ENCODE measurements at regions not wholly inside any gene's neighbourhood (a gene's known extent, or its start where the extent isn't known, plus 50 kb on each side); places are given as distances from the start of the nearest gene placed in this dataset.
"Not testable (repeated sequence)": the region's sequence is repeated elsewhere in the genome, so short reads cannot be mapped to it uniquely, and the experiment has no call there.

GRCh38 chr18:1777843-1778242 is 793.5 kb downstream of the METTL4 start:
- Histone ChIP-seq H3K27ac (no peak overlapping the region), H3K27me3 (no peaks in the 10 kb centered on the region), H3K4me3 (ENCODE audit: low read depth in 1 of 2, low read length in 1 of 2) (no peak overlapping the region), H3K9me3 (no peaks in the 10 kb centered on the region), H3K4me1 (ENCODE audit: control insufficient read depth in 1 of 2, insufficient read depth in 1 of 2, low read depth in 1 of 2, low read length in 1 of 2) (no peaks in the 10 kb centered on the region), H3K36me3 (no peaks in the 10 kb centered on the region)
- TF ChIP-seq CTCF (IDR thresholded peaks at IDR 0.05) = no peak

- Histone ChIP-seq H3K36me3 (no peaks in the 10 kb centered on the region), H3K4me3 (ENCODE audit: low read depth in 1 of 2, low read length in 1 of 2) (no peak overlapping the region), H3K27me3 (no peaks in the 10 kb centered on the region), H3K9me3 (no peaks in the 10 kb centered on the region), H3K27ac (no peak overlapping the region), H3K4me1 (ENCODE audit: control insufficient read depth in 1 of 2, insufficient read depth in 1 of 2, low read depth in 1 of 2, low read length in 1 of 2) (no peaks in the 10 kb centered on the region)
- no peak for TF ChIP-seq CTCF (IDR thresholded peaks at IDR 0.05)
These were observed 792.7 kb downstream of the METTL4 start for GRCh38 chr18:1778496-1779178.

GRCh38 chr18:1779587-1779986 is 791.7 kb downstream of the METTL4 start:
- Histone ChIP-seq H3K9me3 (no peaks in the 10 kb centered on the region), H3K27ac (no peak overlapping the region), H3K4me1 (ENCODE audit: control insufficient read depth in 1 of 2, insufficient read depth in 1 of 2, low read depth in 1 of 2, low read length in 1 of 2) (no peaks in the 10 kb centered on the region), H3K4me3 (ENCODE audit: low read depth in 1 of 2, low read length in 1 of 2) (no peak overlapping the region), H3K36me3 (no peaks in the 10 kb centered on the region), H3K27me3 (no peaks in the 10 kb centered on the region)
- TF ChIP-seq CTCF (IDR thresholded peaks at IDR 0.05) = no peak

GRCh38 chr18:1784113-1784512 is 787.2 kb downstream of the METTL4 start:
- H3K36me3 ChIP-seq = no peaks in the 10 kb centered on the region
- no peak for TF ChIP-seq CTCF (IDR thresholded peaks at IDR 0.05)

GRCh38 chr18:1785980-1786379 is 785.3 kb downstream of the METTL4 start:
- not testable (repeated sequence) for H3K27me3 ChIP-seq; H3K36me3 ChIP-seq; H3K9me3 ChIP-seq; H3K27ac ChIP-seq; H3K4me3 ChIP-seq (ENCODE audit: low read depth in 1 of 2, low read length in 1 of 2); H3K4me1 ChIP-seq (ENCODE audit: control insufficient read depth in 1 of 2, insufficient read depth in 1 of 2, low read depth in 1 of 2, low read length in 1 of 2)

More at GRCh38 chr18:1784113-1784512, 787.2 kb downstream of the METTL4 start:
- H3K4me3 ChIP-seq (ENCODE audit: low read depth in 1 of 2, low read length in 1 of 2) = no peak overlapping the region
- H3K27me3 ChIP-seq = no peaks in the 10 kb centered on the region
- no peak overlapping the region for H3K27ac ChIP-seq
- H3K4me1 ChIP-seq (ENCODE audit: control insufficient read depth in 1 of 2, insufficient read depth in 1 of 2, low read depth in 1 of 2, low read length in 1 of 2) = no peaks in the 10 kb centered on the region
- H3K9me3 ChIP-seq = no peaks in the 10 kb centered on the region

- Histone ChIP-seq H3K9me3 (no peaks in the 10 kb centered on the region), H3K4me1 (ENCODE audit: control insufficient read depth in 1 of 2, insufficient read depth in 1 of 2, low read depth in 1 of 2, low read length in 1 of 2) (no peaks in the 10 kb centered on the region), H3K27me3 (no peaks in the 10 kb centered on the region), H3K4me3 (ENCODE audit: low read depth in 1 of 2, low read length in 1 of 2) (no peak overlapping the region), H3K27ac (no peak overlapping the region), H3K36me3 (no peaks in the 10 kb centered on the region)
- TF ChIP-seq CTCF (IDR thresholded peaks at IDR 0.05) = no peak
These were observed 774.7 kb downstream of the METTL4 start for GRCh38 chr18:1796636-1797035.
